HG03097 (cell line): ENCODE measurements at regions not wholly inside any gene's neighbourhood (a gene's known extent, or its start where the extent isn't known, plus 50 kb on each side); places are given as distances from the start of the nearest gene placed in this dataset.
"Not testable (repeated sequence)": the region's sequence is repeated elsewhere in the genome, so short reads cannot be mapped to it uniquely, and the experiment has no call there.

ENCODE experiments used
- ATAC-seq: cut with Tn5 transposase; IDR thresholded peaks from one replicate; pipeline ENCODE4 v1.9.1; 2021; ENCODE audit not compliant: unreplicated experiment, low FRiP score

- no peak for ATAC-seq
Observed at GRCh38 chr7:136138991-136139390, 161.8 kb upstream of the MTPN start.

GRCh38 chr7:136136906-136137454 is 159.8 kb upstream of the MTPN start:
- ATAC-seq: no peak

GRCh38 chr7:136134503-136134902 is 157.3 kb upstream of the MTPN start:
- ATAC-seq: no peak

GRCh38 chr7:136133551-136133950 is 156.4 kb upstream of the MTPN start:
- no peak for ATAC-seq

- no peak for ATAC-seq
Observed at GRCh38 chr7:136131304-136131630, 154.1 kb upstream of the MTPN start.

- ATAC-seq: no peak
Observed at GRCh38 chr7:136130511-136131303, 153.5 kb upstream of the MTPN start.

GRCh38 chr7:136128050-136128449 is 150.9 kb upstream of the MTPN start:
- no peak for ATAC-seq

- no peak for ATAC-seq
Observed at GRCh38 chr7:136123352-136123751, 146.2 kb upstream of the MTPN start.

GRCh38 chr7:136122026-136122425 is 144.9 kb upstream of the MTPN start:
- ATAC-seq: no peak

GRCh38 chr7:136117539-136117938 is 140.4 kb upstream of the MTPN start:
- no peak for ATAC-seq

- ATAC-seq: no peak
Observed at GRCh38 chr7:136116186-136116585, 139.0 kb upstream of the MTPN start.

- peak; percentile 96 for ATAC-seq
Observed at GRCh38 chr7:136114966-136115762, 138.0 kb upstream of the MTPN start.

GRCh38 chr7:136114467-136114866 is 137.3 kb upstream of the MTPN start:
- not testable (repeated sequence) for ATAC-seq

GRCh38 chr7:136109037-136109436 is 131.9 kb upstream of the MTPN start:
- ATAC-seq: not testable (repeated sequence)

- ATAC-seq: no peak
Observed at GRCh38 chr7:136105191-136105590, 128.0 kb upstream of the MTPN start.

- ATAC-seq: no peak
Observed at GRCh38 chr7:136104269-136104603, 127.1 kb upstream of the MTPN start.

GRCh38 chr7:136103545-136104268 is 126.5 kb upstream of the MTPN start:
- no peak for ATAC-seq

GRCh38 chr7:136102881-136103280 is 125.7 kb upstream of the MTPN start:
- ATAC-seq: no peak

GRCh38 chr7:136092714-136093113 is 115.6 kb upstream of the MTPN start:
- ATAC-seq: not testable (repeated sequence)

- ATAC-seq: no peak
Observed at GRCh38 chr7:136087881-136088280, 110.7 kb upstream of the MTPN start.

- peak; percentile 83 for ATAC-seq
Observed at GRCh38 chr7:136086712-136087111, 109.6 kb upstream of the MTPN start.
